Fibroblast of lung (primary cell): ENCODE measurements at regions not wholly inside any gene's neighbourhood (a gene's known extent, or its start where the extent isn't known, plus 50 kb on each side); places are given as distances from the start of the nearest gene placed in this dataset.

Experiments used
- DNase-seq, 2 donors: peaks; one replicate each; pipeline versions ENCODE4 v3.0.0 to v3.0.0-alpha.2; 2010; ENCODE audit warnings: low read depth in 2 of 2
- H2AFZ ChIP-seq: 2 replicates; pipeline ENCODE4 v1.5.1; 2012; ENCODE audit warnings: low read length, control low read depth, inconsistent platforms
- H3K27ac ChIP-seq: 2 replicates; pipeline ENCODE4 v1.5.1; 2011; ENCODE audit warnings: low read length, control low read depth; ENCODE audit not compliant: insufficient read depth
- H3K27me3 ChIP-seq: 2 replicates; pipeline ENCODE4 v1.5.1; 2011; ENCODE audit warnings: mild to moderate bottlenecking, low read length; ENCODE audit not compliant: control insufficient read depth, insufficient read depth
- H3K36me3 ChIP-seq: 2 replicates; pipeline ENCODE4 v1.5.1; 2011; ENCODE audit warnings: low read length; ENCODE audit not compliant: control insufficient read depth, insufficient read depth
- H3K4me1 ChIP-seq: 2 replicates; pipeline ENCODE4 v1.5.1; 2011; ENCODE audit warnings: low read length; ENCODE audit not compliant: control insufficient read depth, insufficient read depth; ENCODE audit errors: extremely low read depth
- H3K4me2 ChIP-seq: 2 replicates; pipeline ENCODE4 v1.5.1; 2011; ENCODE audit warnings: low read length, control low read depth; ENCODE audit not compliant: insufficient read depth; ENCODE audit errors: extremely low read depth
- H3K4me3 ChIP-seq, 4 experiments: fragments of 200-600 bp in 1 of 4; sonication (generic) in 1 of 4; replicated peaks in 1 of 4; 2 replicates each; pipeline ENCODE4 v1.5.1; 2011 to 2016; ENCODE audit warnings: low read length in 4 of 4, low read depth in 3 of 4, mild to moderate bottlenecking in 3 of 4, control low read depth in 2 of 4, inconsistent platforms in 1 of 4, mixed read lengths in 1 of 4; ENCODE audit not compliant: insufficient read depth in 1 of 4; ENCODE audit errors: control extremely low read depth in 1 of 4
- H3K79me2 ChIP-seq: 2 replicates; pipeline ENCODE4 v1.5.1; 2012; ENCODE audit warnings: mild to moderate bottlenecking, low read length, inconsistent platforms; ENCODE audit not compliant: control insufficient read depth, insufficient read depth
- H3K9ac ChIP-seq: 2 replicates; pipeline ENCODE4 v1.5.1; 2011; ENCODE audit warnings: mild to moderate bottlenecking, low read length, control low read depth; ENCODE audit not compliant: insufficient read depth
- H3K9me3 ChIP-seq: 2 replicates; pipeline ENCODE4 v1.5.1; 2012; ENCODE audit warnings: low read depth, low read length; ENCODE audit not compliant: control insufficient read depth, insufficient read depth
- H4K20me1 ChIP-seq: 2 replicates; pipeline ENCODE4 v1.5.1; 2011; ENCODE audit warnings: low read length; ENCODE audit not compliant: control insufficient read depth, insufficient read depth; ENCODE audit errors: extremely low read depth
- CTCF ChIP-seq, 2 donors: IDR thresholded peaks in 1 of 2; conservative IDR thresholded peaks in 1 of 2; 1 replicate in 1 of 2; 2 replicates in 1 of 2; pipeline ENCODE4 v1.5.1; 2011 to 2012; ENCODE audit warnings: low read length in 2 of 2, control low read depth in 1 of 2, inconsistent platforms in 1 of 2, low read depth in 1 of 2, mild to moderate bottlenecking in 1 of 2
- EZH2 ChIP-seq: IDR thresholded peaks from 2 replicates; pipeline ENCODE4 v1.5.1; 2012; ENCODE audit warnings: low read length, control low read depth, mild to moderate bottlenecking; ENCODE audit errors: missing control alignments

- H2AFZ ChIP-seq: no peak overlapping the region
- H3K36me3 ChIP-seq: no peaks in the 10 kb centered on the region
- no peaks in the 10 kb centered on the region for H3K4me1 ChIP-seq
- no peak overlapping the region for H3K27ac ChIP-seq
- H3K4me3 ChIP-seq: no peak overlapping the region
- TF ChIP-seq EZH2: no peak
- no peak for TF ChIP-seq CTCF (conservative IDR thresholded peaks at IDR 0.05 in 1 of 2, IDR thresholded peaks at IDR 0.05 in 1 of 2; ENCODE audit: low read depth in 1 of 2, low read length in 2 of 2)
- no peaks in the 10 kb centered on the region for H3K9me3 ChIP-seq
- H3K4me2 ChIP-seq: no peak overlapping the region
- H3K79me2 ChIP-seq: no peaks in the 10 kb centered on the region
- H3K27me3 ChIP-seq: no peaks in the 10 kb centered on the region
- DNase-seq: no peak
- H3K9ac ChIP-seq: no peak overlapping the region
- H4K20me1 ChIP-seq: no peaks in the 10 kb centered on the region
Observed at GRCh38 chr10:128380946-128381345, 254.7 kb upstream of the MKI67 start.

GRCh38 chr10:128382225-128382624, 256.0 kb upstream of the MKI67 start:
- Histone ChIP-seq H4K20me1 (no peaks in the 10 kb centered on the region), H3K4me1 (no peaks in the 10 kb centered on the region), H3K4me2 (no peak overlapping the region), H3K36me3 (no peaks in the 10 kb centered on the region), H3K4me3 (no peak overlapping the region), H3K9me3 (no peaks in the 10 kb centered on the region), H3K79me2 (no peaks in the 10 kb centered on the region), H3K9ac (no peak overlapping the region), H3K27ac (no peak overlapping the region), H2AFZ (no peak overlapping the region), H3K27me3 (no peaks in the 10 kb centered on the region)
- DNase-seq: no peak
- TF ChIP-seq CTCF (conservative IDR thresholded peaks at IDR 0.05 in 1 of 2, IDR thresholded peaks at IDR 0.05 in 1 of 2; ENCODE audit: low read depth in 1 of 2, low read length in 2 of 2) (no peak), EZH2 (no peak)

- no peak overlapping the region for H3K4me3 ChIP-seq
- no peak for DNase-seq
- H3K27ac ChIP-seq: no peak overlapping the region
- no peak overlapping the region for H2AFZ ChIP-seq
- H3K9me3 ChIP-seq: no peaks in the 10 kb centered on the region
- H3K79me2 ChIP-seq: no peaks in the 10 kb centered on the region
- no peaks in the 10 kb centered on the region for H3K36me3 ChIP-seq
- H3K9ac ChIP-seq: no peak overlapping the region
- H3K4me1 ChIP-seq: no peaks in the 10 kb centered on the region
- no peaks in the 10 kb centered on the region for H4K20me1 ChIP-seq
- TF ChIP-seq CTCF (conservative IDR thresholded peaks at IDR 0.05 in 1 of 2, IDR thresholded peaks at IDR 0.05 in 1 of 2; ENCODE audit: low read depth in 1 of 2, low read length in 2 of 2) (no peak), EZH2 (no peak)
- H3K4me2 ChIP-seq: no peak overlapping the region
- H3K27me3 ChIP-seq: no peaks in the 10 kb centered on the region
Observed at GRCh38 chr10:128384831-128385230, 258.6 kb upstream of the MKI67 start.
